M059J (cell line): ENCODE measurements at regions not wholly inside any gene's neighbourhood (a gene's known extent, or its start where the extent isn't known, plus 50 kb on each side); places are given as distances from the start of the nearest gene placed in this dataset.
"Not testable (repeated sequence)": the region's sequence is repeated elsewhere in the genome, so short reads cannot be mapped to it uniquely, and the experiment has no call there.

Experiments
- DNase-seq: peaks from one replicate; pipeline ENCODE4 v3.0.0-alpha.2; 2012; ENCODE audit warnings: low read depth

DNA sequence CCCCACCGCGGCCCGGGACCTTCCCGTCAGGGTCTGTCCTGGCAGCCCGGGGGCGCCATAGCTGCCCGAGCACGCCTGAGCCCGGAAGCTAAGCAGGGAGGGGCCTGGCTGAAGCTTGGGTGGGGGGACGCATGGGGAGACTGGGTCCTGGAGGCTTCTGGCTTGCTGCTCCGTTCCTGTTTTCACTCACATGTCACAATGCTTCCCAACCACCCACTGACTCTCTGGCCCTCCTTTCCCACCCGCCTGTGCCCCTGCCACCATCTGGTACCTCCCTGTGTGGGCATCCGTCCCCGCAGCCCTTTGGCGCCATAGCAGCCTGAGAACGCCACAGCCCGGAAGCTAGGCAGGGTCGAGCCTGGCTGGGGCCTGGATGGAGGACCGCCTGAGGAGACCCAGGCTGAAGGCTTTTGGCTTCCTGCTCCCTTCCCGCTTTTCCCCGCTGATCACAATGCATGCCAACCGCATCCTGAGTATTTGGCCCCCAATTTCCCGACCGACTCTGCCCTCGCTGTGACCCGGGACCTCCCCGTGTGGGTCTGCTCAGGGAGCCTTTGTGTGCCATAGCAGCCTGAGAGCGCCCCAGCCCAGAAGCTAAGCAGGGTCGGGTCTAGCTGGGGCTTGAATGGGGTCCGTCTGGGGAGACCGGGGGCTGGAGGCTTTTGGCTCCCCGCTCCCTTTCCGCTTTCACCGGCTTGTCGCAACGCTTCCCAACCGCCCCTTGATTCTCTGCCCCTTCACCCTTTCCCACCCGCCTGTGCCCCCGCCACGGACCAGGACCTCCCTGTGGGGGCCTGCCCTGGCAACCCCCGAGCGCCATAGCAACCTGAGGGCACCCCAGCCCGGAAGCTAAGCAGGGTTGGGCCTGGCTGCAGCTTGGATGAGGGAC, 2290.1 kb downstream of the TP53TG3F start:
- DNase-seq: no peak

DNA sequence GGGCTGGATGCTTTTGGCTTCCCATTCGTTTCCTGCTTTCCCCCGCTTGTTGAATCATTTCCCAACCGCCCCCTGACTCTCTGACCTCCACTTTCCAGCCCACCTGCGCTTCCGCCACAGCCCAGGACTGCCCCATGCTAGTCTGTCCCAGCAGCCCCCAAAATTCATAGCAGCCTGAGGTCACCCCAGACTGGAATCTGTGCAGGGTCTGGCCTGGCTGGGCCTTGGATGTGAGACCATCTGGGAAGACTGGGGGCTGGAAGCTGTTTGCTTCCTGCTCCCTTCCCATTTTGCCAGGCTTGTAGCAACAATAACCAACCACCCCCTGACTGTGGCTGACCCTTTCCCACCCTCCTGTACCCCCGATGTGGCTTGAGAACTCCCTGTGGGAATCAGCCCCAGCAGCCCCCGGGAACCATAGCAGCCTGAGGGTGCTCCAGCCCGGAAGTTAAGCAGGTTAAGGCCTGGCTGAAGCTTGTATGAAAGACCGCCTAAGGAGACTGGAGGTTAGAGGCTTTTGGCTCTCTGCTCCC, 2290.8 kb downstream of the TP53TG3F start:
- DNase-seq: no peak

DNA sequence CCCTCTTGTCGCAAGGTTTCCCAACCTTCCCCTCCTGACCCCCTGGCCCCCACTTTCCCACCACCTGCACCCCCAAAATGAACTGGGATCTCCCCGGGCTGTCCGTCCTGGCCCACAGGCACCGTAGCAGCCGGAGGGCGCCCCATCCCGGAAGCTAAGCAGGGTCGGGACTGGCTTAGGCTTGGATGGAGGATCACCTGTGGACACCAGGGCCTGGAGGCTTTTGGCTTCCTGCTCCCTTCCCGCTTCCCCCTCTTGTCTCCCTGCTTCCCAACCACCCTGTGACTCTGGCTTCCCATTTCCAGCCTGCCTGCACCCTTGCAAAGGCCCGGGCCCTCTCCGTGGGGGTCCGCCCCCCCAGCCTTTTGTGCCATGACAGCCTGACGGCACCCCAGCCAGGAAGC, 2291.3 kb downstream of the TP53TG3F start:
- no peak for DNase-seq

DNA sequence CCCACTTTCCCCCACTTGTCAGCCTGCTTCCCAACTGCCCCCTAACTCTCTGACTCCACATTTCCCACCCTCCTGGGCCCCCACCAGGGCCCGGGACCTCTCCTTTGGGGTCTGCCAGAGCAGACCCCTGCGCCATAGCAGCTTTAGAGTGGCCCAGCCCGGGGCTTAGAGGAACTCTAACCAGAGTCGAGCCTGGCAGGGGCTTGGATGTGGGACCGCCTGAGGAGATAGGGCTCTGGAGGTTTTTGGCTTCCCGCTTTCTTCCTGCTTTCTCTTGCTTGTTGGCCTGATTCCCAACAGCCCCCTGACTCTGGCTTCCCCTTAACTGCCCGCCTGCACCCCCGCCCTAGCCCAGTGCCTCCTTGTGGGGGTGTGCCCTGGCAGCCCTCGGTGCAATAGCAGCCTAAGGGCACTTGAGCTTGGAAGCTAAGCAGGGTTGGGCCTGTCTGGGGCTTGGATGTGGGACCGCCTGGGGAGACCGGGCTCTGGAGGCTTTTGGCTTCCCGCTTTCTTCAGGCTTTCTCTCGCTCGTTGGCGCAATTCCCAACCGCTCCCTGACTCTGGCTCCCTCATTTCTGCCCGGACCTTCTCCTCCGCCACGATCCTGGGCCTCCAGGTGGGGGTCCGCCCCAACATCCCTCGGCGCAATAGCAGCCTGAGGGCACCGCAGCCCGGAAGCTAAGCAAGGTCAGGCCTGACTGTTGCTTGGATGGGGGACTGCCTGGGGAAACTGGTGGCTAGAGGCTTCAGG, 2292.0 kb downstream of the TP53TG3F start:
- DNase-seq: peak; percentile 7

DNA sequence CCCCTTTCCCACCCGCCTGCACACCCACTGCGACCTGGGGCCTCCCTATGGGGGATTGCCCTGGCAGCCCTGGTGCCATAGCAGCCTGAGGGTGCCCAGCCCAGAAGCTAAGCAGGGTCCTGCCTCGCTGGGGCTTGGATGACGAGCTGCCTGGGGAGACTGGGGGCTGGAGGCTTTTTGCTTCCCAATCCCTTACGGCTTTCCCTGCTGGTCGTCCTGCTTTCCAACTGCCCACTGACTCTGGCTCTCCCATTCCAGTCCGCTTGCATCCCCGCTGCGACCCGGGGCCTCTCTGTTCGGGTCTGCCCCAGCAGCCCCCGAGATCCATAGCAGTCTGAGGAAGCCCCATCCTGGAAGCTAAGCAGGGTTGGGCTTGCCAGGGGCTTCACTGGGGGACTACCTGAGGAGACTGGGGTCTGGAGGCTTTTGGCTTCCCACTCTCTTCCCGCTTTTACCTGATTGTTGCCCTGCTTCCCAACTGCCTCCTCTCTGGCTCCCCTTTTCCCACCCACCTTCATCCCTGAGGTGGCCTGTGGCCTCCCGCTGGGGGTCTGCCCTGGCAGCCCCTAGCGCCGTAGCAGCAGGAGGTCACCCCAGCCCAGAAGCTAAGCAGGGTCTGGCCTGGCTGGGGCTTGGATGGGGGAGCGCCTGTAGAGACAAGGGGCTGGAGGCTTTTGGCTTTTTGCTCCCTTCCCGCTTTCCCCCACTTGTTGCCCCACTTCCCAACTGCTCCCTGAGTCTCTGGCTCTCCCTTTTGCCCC, 2292.8 kb downstream of the TP53TG3F start:
- no peak for DNase-seq

DNA sequence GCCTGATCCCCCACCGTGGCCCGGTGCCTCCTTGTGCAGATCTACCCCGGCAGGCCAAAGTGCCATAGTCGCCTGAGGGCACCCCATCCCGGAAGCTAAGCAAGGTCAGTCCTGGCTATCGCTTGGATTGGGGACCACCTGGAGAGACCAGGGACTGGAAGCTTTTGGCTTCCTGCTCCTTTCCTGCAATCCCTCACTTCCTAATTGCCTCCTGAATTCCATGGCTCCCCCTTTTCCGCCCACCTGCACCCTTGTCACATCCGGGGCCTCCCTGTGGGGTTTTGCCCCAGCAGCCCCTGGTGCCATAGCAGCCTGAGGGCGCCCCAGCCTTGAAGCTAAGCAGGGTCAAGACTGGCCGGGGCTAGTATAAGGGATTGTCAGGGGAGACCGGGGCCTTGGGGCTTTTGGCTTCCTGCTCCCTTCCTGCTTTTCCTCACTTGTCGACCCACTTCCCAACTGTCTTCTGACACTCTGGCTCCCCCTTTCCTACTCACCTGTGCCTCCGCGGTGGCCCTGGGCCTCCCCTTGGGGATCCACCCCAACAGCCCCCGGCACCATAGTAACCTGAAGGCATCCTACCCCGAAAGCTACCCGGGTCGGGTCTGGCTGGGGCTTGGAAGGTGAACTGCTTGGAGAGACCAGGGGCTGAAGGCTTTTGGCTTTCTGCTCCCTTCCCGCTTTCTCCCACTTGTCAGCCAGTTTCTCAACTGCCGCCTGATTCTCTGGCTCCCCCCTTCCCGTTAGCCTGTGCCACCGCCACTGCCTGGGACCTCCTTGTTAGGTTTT, 2293.6 kb downstream of the TP53TG3F start:
- no peak for DNase-seq

DNA sequence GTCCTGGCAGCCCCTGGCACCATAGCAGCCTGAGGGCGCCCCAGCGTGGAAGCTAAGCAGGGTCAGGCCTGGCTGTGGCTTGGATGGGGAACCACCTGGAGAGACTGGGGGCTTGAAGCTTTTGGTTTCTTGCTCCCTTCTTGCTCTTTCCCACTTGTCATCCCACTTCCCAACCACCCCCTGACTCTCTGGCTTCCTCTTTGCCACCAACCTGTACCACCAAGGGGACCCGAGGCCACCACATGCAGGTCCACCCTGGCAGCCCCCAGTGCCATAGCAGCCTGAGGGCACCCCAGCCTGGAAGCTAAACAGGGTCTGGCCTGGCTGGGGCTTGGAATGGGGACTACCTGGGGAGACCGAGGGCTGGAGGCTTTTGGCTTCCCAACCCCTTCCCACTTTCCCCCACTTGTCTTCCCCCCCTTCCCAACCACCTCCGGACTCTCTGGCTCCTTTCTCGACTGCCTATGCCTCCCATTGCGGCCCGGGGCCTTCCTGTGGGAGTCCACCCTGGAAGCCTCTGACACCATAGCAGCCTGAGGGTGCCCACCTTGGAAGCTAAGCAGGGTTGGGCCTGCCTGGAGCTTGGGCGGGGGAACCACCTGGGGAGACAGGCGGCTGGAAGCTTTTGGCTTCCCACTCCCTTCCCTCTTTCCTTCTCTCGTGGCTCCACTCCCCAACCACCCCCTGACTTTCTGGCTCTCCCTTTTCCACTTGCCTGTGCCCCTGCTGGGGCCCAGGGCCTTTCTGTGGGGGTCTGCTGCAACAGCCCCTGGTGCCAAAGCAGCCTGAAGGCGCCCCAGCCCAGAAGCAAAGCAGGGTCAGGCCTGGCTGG, 2294.4 kb downstream of the TP53TG3F start:
- no peak for DNase-seq

DNA sequence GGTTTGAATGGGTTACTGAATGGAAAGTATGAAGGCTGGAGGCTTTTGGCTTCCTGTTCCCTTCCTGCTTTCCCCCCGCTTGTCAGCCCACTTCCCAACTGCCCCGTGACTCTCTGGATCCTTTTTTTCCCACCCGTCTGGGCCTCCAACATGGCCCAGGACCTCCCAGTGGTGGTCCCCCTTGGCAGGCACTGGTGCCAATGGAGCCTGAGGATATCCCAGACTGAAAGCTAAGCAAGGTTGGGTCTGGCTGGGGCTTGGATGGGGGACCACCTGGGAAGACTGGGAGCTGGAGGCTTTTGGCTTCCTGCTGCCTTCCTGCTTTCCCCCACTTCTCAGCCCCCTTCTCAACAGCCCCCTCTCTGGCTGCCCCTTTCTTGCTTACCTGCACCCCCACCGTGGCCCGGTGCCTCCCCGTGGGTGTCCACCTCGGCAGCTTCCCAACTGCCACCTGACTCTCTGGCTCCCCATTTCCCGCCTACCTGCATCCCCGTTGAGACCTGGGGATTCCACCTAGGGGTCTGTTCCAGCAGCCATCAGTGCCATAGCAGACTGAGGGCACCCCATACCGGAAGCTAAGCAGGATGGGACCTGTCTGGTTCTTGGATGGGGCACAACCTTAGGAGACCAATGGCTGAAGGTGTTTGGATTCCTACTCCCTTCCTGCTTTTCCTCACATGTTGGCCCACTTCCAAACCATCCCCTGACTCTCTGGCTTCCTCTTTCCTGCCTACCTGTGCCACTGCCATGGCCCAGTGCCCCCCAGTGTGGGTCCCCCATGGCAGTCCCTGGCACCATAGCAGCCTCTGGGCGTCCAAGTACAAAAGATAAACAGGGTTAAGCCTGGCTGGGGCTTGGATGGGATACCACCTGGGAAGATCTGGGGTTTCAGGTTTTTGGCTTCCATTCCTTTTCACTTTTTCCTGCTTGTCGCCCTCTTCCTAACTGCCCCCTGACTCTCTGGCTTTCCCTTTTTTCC, 2295.3 kb downstream of the TP53TG3F start:
- DNase-seq: no peak

DNA sequence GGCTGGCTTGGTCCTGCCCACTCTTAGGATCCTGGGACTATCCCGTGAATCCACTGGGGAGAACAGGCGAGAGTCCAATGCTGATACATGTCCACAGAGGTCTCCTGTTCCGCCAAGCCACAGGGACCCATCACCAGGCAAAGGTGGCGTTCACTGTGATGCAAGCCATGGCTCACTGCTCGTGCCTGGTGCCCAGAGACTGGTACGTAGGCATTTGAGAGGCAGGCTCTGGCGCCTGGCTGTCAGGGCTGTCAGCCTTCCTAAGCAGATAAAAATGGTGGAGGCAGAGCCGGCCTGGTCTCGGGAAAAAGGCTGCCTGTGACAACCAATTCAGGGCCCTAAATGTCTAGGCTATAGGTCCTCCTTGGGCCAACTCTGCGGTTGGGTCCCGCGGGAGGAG, 2329.0 kb downstream of the TP53TG3F start:
- DNase-seq: no peak

DNA sequence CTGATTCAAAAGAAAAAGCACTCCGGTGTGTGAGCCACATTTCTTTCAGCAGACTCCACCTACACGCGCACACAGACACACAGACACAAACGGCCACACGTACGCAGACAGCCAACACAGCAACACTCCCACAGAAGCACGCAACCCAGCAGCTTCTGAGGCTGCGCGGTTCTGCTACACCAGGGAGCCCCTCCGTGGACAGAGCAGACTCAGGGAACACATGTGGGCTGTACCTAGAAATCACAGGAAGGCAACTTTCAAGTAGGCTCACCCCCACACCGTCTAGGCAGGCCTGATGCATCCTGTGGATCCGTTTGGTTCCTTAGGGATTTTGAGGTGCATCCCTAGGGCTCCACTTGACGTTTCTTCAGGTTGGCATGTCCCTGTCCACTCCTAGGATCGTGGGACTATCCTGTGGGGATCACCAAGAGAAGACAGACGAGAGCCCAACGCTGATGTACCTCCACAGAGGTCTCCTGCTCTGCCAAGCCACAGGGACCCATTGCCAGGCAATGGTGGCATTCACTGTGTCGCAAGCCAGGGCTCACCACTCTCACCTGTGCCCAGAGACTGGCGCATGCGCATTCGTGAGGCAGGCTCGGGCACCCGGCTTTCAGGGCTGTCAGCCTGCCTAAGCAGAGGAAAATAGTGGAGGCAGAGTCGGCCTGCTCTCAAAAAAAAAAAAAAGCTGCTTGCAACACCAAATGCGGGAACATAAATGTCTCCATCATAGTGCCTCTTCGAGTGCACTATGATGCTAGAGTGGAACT, 2333.3 kb downstream of the TP53TG3F start:
- DNase-seq: no peak

DNA sequence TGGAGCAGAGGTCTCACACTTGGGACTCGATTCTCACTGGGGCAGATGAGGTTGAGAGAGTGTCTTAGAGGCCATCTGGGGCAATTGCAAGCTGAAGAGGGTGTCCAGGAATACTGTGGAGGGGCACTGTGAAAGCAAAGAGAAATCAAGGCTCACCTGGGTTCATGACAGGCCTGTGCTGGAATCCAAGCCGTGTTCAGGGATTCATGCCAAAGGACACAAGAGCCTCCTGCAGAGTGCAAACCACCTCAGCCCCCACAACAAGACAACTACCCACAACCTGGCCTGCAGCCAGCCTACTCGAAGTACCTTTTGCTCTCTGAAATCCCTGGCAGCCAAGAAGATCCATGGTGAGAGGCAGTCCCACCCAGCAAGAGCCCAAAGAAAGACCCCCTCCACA, 2334.2 kb downstream of the TP53TG3F start:
- no peak for DNase-seq

DNA sequence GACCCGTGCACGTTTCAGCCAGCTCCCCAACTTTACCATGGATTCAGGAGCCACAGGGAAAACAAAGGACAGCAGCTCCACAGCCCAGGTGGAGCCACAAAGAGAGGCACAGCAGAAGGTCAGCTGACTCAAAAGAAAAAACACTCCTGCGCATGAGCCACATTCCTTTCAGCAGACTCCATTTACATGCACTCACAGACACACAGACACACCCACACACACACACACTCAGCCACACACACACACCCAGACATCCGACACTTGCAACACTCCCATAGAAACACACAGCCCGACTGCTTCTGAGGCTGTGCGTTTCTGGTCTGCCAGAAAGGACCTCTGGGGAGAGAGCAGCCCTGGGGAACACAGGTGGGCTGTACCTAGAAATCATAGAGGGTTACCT, 2335.5 kb downstream of the TP53TG3F start:
- DNase-seq: no peak

DNA sequence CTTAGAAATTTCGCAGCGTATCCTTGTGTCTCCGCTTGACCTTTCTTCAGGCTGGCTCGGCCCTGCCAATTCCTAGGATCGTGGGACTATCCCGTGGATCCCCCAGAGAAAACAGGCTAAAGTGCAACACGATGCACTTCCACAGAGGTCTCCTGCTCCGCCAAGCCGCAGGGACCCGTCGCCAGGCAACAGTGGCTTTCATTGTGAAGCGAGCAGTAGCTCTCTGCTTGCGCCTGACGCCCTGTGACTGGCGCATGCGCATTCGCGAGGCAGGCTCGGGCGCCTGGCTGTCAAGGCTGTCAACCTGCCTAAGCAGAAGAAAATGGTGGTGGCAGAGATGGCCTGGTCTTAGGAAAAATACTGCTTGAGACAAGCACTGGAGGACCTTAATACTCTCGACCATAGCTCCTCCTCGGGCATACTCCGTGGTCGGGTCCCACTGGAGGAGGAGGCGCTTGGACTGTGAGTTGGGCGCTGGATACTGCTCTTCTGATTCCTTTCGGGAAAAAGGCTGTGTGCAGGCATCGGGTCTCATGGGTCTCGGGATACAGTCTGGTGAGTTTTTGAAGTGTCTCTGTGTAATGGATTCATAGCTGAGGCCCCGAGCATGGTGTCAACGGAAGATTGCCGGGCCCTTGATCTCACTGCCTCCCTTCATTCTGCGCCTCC, 2336.1 kb downstream of the TP53TG3F start:
- no peak for DNase-seq

DNA sequence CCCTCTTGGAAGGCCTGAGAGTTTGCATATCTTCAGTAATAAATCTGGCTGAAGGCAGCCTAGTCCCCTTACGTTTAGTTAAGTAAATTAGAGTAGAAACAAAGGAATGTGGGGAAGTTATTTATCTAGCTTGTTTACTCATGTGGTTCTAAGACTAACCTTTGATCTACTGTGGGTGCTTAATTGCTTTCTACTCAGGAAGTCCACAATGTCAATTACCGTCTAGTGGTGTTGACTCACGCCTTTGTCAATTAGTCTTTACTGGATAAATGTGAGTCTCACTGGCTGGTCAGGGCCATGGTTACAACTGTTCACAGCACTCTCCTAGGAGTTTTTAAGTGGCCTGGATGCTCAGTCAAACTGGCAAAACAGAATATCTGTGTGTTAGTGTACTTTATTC, 2338.4 kb downstream of the TP53TG3F start:
- no peak for DNase-seq

DNA sequence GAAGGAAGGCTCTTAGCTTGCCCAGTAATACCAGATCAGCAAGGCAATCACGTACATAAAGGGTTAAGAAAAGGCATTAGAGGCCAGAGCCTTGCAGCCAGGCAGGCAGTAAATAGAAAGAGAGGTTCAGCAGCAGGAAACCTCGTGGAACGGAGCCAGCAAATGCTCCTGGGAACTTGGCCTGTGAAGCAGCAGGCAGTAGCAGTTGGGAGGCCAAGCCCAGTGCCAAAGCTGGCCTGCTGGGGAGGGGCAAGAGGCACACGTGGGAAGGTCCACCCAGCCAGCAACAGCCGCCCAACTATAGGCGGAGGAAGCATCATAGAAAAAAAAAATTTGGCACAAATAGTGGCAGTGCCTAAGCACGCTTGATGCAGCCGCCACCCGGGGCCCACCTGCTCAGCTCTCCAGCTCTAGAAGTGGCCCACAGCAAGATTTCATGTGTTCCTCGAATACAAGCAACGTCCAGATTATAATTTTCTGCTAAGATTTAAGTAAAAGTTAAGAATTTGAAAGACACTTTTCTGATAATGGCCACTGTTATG, 2339.5 kb downstream of the TP53TG3F start:
- DNase-seq: no peak

DNA sequence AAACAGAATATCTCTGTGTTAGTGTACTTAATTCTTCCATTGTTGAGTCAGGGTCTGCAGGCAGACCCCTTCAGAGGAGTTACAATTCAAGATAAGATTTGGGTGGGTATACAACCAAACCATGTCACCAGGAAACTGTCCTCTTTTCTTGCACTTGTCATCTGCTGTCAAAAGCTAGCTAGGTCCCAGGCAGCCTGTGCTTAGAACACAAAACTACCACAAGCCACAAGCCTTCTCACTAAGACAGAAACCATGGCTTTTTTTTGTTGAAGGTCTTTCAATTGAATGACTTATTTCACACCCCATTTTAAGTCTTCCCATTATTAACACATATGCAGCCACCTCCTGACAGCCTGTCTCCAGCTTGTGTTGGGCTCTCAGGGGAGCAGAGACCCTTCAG, 2345.1 kb downstream of the TP53TG3F start:
- not testable (repeated sequence) for DNase-seq

DNA sequence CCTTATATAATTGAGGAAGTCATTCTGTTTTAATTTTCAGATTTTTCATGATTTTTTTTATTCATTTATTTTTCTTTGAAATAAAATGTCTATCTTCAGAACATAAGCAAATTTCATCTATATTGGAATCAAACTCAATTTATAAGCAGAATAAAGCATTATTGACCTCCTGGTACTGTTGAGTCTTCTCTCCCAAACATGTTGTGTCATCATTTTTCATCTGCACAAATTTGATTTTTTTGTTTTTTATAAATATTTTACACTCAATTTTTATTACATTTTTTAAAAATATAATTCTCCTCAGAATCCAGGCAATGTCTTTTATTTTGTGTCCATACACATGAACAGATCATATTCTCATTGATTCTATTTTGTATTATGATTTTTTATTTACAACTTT, 2363.9 kb downstream of the TP53TG3F start:
- no peak for DNase-seq

DNA sequence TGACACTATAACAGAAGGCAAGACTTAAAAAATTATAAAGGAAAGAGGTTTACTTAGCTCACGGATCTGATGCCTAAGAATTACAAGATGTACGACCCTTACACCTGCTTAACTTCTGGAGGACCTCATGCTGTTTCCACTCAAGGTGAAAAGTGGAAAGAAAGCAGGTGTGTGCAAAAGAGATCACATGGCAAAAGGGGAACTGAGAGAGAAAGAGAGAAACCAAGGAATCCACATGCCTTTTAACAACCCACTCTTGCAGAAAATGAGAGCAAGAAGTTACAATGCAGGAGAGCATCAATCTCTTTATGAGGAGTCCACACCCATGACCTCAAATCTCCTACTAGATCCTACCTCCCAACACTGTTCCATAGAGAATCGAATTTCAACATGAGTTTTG, 2382.2 kb downstream of the TP53TG3F start:
- no peak for DNase-seq
